ENCODE measurements at regions not wholly inside any gene's neighbourhood (a gene's known extent, or its start where the extent isn't known, plus 50 kb on each side); places are given as distances from the start of the nearest gene placed in this dataset.

DNA sequence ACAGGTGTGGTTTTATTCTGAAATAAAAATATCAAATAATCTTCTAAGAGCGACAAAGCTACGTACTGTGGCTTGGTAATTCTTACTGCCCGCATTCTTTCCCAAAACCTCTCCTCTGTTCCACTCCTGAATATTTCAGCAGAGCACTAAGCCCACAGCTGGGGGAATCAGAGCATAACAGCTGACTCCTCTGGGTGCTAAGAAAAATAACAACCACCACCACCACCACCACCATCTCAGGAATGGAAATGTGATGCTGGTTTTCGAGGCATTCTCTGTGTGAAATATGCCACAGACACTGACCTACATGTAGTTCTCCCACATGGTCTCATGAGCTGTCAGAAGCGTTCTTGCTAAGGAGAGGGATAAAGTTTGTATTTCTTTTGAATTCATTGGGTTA lies 183.7 kb downstream of the BMP4 start (continued):
- TF ChIP-seq, protein P1, sequence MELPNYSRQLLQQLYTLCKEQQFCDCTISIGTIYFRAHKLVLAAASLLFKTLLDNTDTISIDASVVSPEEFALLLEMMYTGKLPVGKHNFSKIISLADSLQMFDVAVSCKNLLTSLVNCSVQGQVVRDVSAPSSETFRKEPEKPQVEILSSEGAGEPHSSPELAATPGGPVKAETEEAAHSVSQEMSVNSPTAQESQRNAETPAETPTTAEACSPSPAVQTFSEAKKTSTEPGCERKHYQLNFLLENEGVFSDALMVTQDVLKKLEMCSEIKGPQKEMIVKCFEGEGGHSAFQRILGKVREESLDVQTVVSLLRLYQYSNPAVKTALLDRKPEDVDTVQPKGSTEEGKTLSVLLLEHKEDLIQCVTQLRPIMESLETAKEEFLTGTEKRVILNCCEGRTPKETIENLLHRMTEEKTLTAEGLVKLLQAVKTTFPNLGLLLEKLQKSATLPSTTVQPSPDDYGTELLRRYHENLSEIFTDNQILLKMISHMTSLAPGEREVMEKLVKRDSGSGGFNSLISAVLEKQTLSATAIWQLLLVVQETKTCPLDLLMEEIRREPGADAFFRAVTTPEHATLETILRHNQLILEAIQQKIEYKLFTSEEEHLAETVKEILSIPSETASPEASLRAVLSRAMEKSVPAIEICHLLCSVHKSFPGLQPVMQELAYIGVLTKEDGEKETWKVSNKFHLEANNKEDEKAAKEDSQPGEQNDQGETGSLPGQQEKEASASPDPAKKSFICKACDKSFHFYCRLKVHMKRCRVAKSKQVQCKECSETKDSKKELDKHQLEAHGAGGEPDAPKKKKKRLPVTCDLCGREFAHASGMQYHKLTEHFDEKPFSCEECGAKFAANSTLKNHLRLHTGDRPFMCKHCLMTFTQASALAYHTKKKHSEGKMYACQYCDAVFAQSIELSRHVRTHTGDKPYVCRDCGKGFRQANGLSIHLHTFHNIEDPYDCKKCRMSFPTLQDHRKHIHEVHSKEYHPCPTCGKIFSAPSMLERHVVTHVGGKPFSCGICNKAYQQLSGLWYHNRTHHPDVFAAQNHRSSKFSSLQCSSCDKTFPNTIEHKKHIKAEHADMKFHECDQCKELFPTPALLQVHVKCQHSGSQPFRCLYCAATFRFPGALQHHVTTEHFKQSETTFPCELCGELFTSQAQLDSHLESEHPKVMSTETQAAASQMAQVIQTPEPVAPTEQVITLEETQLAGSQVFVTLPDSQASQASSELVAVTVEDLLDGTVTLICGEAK (IDR thresholded peaks at IDR 0.05): no peak
- TF ChIP-seq, protein P1 (CRISPR knock-in tag; IDR thresholded peaks at IDR 0.05): no peak
- TF ChIP-seq, protein P2, sequence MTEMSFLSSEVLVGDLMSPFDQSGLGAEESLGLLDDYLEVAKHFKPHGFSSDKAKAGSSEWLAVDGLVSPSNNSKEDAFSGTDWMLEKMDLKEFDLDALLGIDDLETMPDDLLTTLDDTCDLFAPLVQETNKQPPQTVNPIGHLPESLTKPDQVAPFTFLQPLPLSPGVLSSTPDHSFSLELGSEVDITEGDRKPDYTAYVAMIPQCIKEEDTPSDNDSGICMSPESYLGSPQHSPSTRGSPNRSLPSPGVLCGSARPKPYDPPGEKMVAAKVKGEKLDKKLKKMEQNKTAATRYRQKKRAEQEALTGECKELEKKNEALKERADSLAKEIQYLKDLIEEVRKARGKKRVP (CRISPR knock-in tag; IDR thresholded peaks at IDR 0.05): no peak
- TF ChIP-seq CREM (IDR thresholded peaks at IDR 0.05; ENCODE audit: low read depth) (no peak), CBX3 (IDR thresholded peaks at IDR 0.05; ENCODE audit: borderline replicate concordance in 1 of 2, low read length in 2 of 2) (no peak), MCM3 (IDR thresholded peaks at IDR 0.05) (no peak), ZNF551 (CRISPR knock-in tag; IDR thresholded peaks at IDR 0.05) (no peak)
- TF ChIP-seq, protein P3, sequence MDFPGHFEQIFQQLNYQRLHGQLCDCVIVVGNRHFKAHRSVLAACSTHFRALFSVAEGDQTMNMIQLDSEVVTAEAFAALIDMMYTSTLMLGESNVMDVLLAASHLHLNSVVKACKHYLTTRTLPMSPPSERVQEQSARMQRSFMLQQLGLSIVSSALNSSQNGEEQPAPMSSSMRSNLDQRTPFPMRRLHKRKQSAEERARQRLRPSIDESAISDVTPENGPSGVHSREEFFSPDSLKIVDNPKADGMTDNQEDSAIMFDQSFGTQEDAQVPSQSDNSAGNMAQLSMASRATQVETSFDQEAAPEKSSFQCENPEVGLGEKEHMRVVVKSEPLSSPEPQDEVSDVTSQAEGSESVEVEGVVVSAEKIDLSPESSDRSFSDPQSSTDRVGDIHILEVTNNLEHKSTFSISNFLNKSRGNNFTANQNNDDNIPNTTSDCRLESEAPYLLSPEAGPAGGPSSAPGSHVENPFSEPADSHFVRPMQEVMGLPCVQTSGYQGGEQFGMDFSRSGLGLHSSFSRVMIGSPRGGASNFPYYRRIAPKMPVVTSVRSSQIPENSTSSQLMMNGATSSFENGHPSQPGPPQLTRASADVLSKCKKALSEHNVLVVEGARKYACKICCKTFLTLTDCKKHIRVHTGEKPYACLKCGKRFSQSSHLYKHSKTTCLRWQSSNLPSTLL (IDR thresholded peaks at IDR 0.05): no peak
